Epithelial cell of esophagus (primary cell): ENCODE measurements at regions not wholly inside any gene's neighbourhood (a gene's known extent, or its start where the extent isn't known, plus 50 kb on each side); places are given as distances from the start of the nearest gene placed in this dataset.

Experiments used
- DNase-seq: peaks from one replicate; pipeline ENCODE4 v3.0.0; 2010; ENCODE audit warnings: low read depth
- H3K4me3 ChIP-seq: 2 replicates; pipeline ENCODE4 v1.5.1; 2011; ENCODE audit warnings: mild to moderate bottlenecking, low read length, control low read depth
- TF ChIP-seq, protein P1 (sequence below): IDR thresholded peaks from 2 replicates; pipeline ENCODE4 v1.5.1; 2011; ENCODE audit warnings: low read depth, mild to moderate bottlenecking, low read length, control low read depth, inconsistent platforms; ENCODE audit not compliant: insufficient read depth; ENCODE audit errors: missing control alignments

DNA sequence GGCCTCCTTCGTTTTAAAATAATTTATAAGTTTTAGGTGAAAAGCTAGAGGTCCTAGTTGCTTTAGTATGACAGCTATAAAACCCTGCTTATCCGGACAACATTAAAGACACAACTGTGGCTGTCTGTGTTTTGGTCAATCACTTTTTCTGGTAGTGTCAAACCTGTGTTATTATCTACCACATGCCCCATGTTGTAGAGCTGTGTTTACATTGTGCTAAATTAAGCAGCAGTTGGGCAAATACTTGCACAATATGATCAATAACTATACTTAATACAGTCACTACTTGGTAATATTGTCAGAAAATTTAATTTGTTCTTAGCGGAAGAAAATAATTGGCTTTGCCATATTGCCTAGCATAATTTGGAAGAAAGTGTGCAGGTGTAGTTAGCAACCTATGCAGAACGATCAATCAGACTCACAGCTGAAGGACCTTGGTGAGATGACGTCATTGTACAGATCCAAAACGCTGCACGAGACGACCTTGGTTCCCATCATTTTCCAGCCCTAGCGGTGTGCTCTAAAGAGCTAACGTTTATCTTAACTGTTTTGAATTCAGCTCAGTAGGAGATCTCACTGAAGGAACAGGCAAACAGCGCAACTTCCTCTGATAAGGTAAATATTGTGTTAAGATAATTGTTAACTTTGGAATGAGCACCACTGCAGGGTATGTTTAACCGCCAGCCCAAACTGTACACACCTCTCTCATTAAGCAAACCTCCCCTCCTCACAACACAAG, 476.6 kb downstream of the IRS2 start:
- DNase-seq: no peak
- H3K4me3 ChIP-seq: no peak overlapping the region
- TF ChIP-seq, protein P1, sequence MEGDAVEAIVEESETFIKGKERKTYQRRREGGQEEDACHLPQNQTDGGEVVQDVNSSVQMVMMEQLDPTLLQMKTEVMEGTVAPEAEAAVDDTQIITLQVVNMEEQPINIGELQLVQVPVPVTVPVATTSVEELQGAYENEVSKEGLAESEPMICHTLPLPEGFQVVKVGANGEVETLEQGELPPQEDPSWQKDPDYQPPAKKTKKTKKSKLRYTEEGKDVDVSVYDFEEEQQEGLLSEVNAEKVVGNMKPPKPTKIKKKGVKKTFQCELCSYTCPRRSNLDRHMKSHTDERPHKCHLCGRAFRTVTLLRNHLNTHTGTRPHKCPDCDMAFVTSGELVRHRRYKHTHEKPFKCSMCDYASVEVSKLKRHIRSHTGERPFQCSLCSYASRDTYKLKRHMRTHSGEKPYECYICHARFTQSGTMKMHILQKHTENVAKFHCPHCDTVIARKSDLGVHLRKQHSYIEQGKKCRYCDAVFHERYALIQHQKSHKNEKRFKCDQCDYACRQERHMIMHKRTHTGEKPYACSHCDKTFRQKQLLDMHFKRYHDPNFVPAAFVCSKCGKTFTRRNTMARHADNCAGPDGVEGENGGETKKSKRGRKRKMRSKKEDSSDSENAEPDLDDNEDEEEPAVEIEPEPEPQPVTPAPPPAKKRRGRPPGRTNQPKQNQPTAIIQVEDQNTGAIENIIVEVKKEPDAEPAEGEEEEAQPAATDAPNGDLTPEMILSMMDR: no peak

DNA sequence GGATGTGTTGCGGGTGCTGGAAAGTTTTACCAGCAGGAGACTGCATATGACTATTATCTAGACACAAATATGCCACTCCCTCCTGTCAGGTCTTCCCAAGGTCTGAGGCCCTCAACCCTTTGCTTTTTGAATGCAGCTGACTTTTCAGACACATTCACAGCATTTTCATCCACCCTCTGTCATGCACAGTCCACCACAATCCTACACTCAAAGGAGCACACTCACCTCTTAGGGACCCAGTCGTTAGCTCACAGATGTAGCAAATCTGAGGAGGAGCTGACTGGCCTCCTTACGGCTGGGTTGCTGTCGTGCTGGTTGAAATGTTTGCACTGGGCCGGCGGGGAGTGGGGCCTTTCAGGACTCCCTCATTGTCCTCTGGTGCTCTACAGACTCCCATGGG, 479.4 kb downstream of the IRS2 start:
- TF ChIP-seq, protein P1: no peak
- DNase-seq: no peak
- no peak overlapping the region for H3K4me3 ChIP-seq

DNA sequence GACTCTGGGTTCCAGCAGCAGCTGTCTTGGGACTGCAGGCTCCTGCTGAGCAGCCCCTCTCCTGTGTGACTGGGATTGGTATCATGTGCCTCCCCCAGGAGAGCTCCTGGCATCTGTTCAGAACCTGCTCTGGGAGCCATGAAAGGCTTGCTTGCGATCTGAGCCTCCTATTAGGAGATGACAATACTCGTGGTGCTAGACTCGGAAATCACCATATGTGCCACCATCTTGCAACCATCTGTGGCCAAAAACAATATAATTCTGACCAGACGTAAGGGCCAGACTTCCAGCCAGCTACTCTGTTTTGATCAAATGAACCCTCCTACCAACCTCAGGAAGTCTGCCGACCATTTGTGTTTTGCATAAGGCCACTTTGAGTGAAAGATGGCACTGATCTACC, 484.7 kb downstream of the IRS2 start:
- DNase-seq: no peak
- H3K4me3 ChIP-seq: no peak overlapping the region
- TF ChIP-seq, protein P1: no peak

DNA sequence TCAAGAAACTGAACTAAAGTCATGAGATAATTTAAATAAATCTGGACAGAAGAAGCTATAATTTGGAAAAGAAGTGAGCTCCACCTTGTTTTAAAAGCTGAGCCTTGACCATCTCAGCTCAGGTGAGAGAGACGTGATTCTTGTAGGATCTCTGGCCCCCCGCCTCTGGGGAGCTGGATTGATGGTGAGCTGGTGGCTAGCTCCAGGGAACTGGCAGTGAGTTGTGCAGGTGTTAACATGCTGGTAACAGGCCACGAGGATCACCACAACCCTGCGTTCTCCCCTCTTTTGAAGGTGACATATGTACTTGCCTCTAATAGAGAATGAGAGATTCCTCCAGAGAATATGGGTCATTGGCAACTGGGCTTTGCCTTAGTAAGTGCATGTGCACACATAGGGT, 485.1 kb downstream of the IRS2 start:
- TF ChIP-seq, protein P1: no peak
- no peak overlapping the region for H3K4me3 ChIP-seq
- DNase-seq: no peak

DNA sequence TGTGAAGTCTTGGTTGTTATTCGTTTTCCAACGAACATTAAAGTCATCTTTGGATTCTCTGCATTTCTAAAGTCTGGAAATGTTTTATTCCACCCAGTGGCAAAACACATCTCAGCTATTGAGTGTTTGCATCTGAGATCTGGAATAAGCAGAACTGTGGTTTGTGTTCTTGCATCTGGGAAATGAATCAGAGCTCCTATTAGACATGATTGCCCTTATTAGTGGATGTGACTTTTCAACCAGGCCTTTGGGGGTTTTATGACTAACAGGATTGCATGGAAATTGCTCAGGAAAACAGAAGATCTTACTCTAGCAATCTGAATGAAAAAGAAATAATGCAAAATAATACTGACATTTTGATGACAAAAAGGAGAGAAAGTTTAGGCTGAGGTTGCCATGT, 488.8 kb downstream of the IRS2 start:
- H3K4me3 ChIP-seq: no peak overlapping the region
- TF ChIP-seq, protein P1: no peak
- peak; percentile 69 for DNase-seq

DNA sequence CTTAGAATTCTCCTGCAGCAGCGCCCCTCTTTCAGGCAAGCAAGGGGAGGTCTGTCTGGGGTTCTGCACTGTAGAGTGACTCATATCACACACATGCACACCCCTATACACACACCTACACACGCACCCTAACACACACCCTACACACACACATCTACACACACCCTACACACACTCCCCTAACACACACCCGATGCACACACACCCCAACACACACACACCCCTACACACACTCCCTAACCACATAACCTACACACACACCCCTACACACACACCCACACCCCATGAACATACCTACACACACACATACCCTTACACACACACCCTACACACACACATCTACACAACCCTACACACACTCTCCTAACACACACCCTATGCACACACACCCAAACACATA, 493.2 kb downstream of the IRS2 start:
- no peak overlapping the region for H3K4me3 ChIP-seq
- DNase-seq: no peak
- TF ChIP-seq, protein P1: no peak

DNA sequence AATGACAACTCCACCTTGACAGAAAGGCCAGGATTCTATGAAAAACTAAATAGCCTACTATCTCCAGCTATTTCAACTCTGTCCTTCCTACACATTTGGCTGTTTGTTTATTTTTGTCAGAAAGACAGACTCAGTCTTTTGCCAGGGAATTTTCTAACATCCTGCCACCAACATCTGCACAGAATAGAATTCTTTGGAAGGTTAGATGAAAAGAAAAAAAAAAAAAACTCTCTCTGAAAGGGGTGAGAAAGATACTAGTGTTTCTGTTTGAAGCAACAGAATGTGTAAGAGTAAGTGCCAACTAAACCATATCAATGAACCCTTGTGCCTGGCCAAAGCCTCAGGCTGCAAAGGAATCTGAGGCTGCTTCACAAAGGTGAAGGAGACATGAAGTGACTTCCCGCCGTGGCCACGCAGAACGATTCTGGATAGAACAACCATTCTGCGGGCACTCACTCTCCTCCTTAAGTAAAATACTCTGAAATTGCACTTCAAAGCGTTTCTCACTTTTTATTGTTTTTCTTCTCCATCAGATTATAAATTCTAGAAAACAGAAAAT, 498.2 kb downstream of the IRS2 start:
- TF ChIP-seq, protein P1: no peak
- DNase-seq: no peak
- no peak overlapping the region for H3K4me3 ChIP-seq
